GM12878 (cell line): ENCODE measurements at regions not wholly inside any gene's neighbourhood (a gene's known extent, or its start where the extent isn't known, plus 50 kb on each side); places are given as distances from the start of the nearest gene placed in this dataset.

Experiments
- ATAC-seq: fragments of 200-7000 bp; cut with Tn5 transposase; 3 replicates; pipeline ENCODE4 v1.9.1; 2020; ENCODE audit warnings: mild to moderate bottlenecking, moderate library complexity
- BruUV-seq: library from RNA; stranded (reverse); fragments of 400-500 nt; replicated peaks from 2 replicates; lab custom pipeline; 2021; lab: Mats Ljungman, UMichigan
- CTCF ChIA-PET: fragments of 300-600 bp; sonication (Branson Sonifier 250); formaldehyde crosslinking; extraction: SDS; loops from one replicate; lab custom pipeline; 2021; ENCODE audit warnings: inconsistent platforms; lab: Yijun Ruan, JAX
- POLR2A ChIA-PET: fragments of 350-600 bp; formaldehyde crosslinking; extraction: SDS; loops from one replicate; lab custom pipeline; 2021; ENCODE audit warnings: inconsistent platforms; lab: Charles Lee
- RAD21 ChIA-PET: fragments of 300-600 bp; sonication (Branson Sonifier 250); formaldehyde crosslinking; loops from one replicate; lab custom pipeline; 2023; ENCODE audit warnings: antibody characterized with exemption; ENCODE audit not compliant: unreplicated experiment; lab: Charles Lee
- SMC1A ChIA-PET: fragments of 300-600 bp; sonication (Branson Sonifier 250); formaldehyde crosslinking; loops from one replicate; lab custom pipeline; 2023; ENCODE audit not compliant: unreplicated experiment, uncharacterized antibody; lab: Charles Lee
- DNase-seq: peaks from one replicate; pipeline ENCODE4 v3.0.0-alpha.2; 2011; ENCODE audit warnings: low read depth, low spot score
- FAIRE-seq: peaks from 3 replicates; lab custom pipeline; 2011; peaks lifted over from hg19 to GRCh38; lab: Jason Lieb, UNC
- H2AFZ ChIP-seq: 2 replicates; pipeline ENCODE4 v1.6.0; 2011; ENCODE audit warnings: low read depth, low read length, control low read depth; ENCODE audit not compliant: control insufficient read depth
- H3K27ac ChIP-seq: 2 replicates; pipeline ENCODE4 v1.5.1; 2011; ENCODE audit warnings: control low read depth; ENCODE audit not compliant: control insufficient read depth, insufficient read depth
- H3K27me3 ChIP-seq, 2 experiments: replicated peaks in 1 of 2; 2 replicates each; pipeline versions ENCODE4 v1.6.0 to v1.6.1; 2011; ENCODE audit warnings: low read length in 1 of 2; ENCODE audit not compliant: control insufficient read depth in 2 of 2, insufficient read depth in 2 of 2
- H3K36me3 ChIP-seq, 2 experiments: 2 replicates each; pipeline ENCODE4 v1.5.1; 2011; ENCODE audit warnings: low read length in 1 of 2; ENCODE audit not compliant: control insufficient read depth in 2 of 2, insufficient read depth in 2 of 2
- H3K4me1 ChIP-seq: 2 replicates; pipeline ENCODE4 v1.6.1; 2011; ENCODE audit warnings: mild to moderate bottlenecking, low read length, moderate library complexity, mixed read lengths; ENCODE audit not compliant: control insufficient read depth, insufficient read depth
- H3K4me2 ChIP-seq: 2 replicates; pipeline ENCODE4 v1.6.0; 2011; ENCODE audit warnings: control low read depth; ENCODE audit not compliant: control insufficient read depth, insufficient read depth
- H3K4me3 ChIP-seq: fragments of 200-600 bp; sonication (generic); 2 replicates; pipeline ENCODE4 v1.5.1; 2016
- H3K79me2 ChIP-seq: 2 replicates; pipeline ENCODE4 v1.6.0; 2011; ENCODE audit warnings: low read length; ENCODE audit not compliant: control insufficient read depth, insufficient read depth
- H3K9ac ChIP-seq: 2 replicates; pipeline ENCODE4 v1.8.0; 2011; ENCODE audit warnings: low read length, control low read depth, mixed read lengths; ENCODE audit not compliant: control insufficient read depth, insufficient read depth
- H3K9me3 ChIP-seq: replicated peaks from 3 replicates; pipeline ENCODE4 v1.5.1; 2011; ENCODE audit warnings: mild to moderate bottlenecking, low read length; ENCODE audit not compliant: control insufficient read depth, insufficient read depth
- H4K20me1 ChIP-seq: 2 replicates; pipeline ENCODE4 v1.6.0; 2011; ENCODE audit not compliant: control insufficient read depth, insufficient read depth
- BCL11A ChIP-seq: IDR thresholded peaks from 2 replicates; pipeline ENCODE4 v1.6.1; 2011; ENCODE audit warnings: low read depth, low read length
- BRCA1 ChIP-seq: IDR thresholded peaks from 2 replicates; pipeline ENCODE4 v1.6.1; 2011; ENCODE audit warnings: low read depth, low read length, improper control_type of control experiment
- CHD1 ChIP-seq: IDR thresholded peaks from 2 replicates; pipeline ENCODE4 v1.6.1; 2012; ENCODE audit warnings: low read depth, low read length, improper control_type of control experiment
- CHD4 ChIP-seq: fragments of 200-600 bp; sonication (generic); IDR thresholded peaks from 2 replicates; pipeline ENCODE4 v1.6.1; 2016; ENCODE audit warnings: mild to moderate bottlenecking
- CREM ChIP-seq: IDR thresholded peaks from 2 replicates; pipeline ENCODE4 v1.6.1; 2014; ENCODE audit warnings: antibody characterized with exemption, low read depth
- HCFC1 ChIP-seq: fragments of 150-350 bp; IDR thresholded peaks from 2 replicates; pipeline ENCODE4 v1.6.1; 2014; ENCODE audit warnings: low read length
- HDAC6 ChIP-seq: fragments of 200-600 bp; sonication (generic); IDR thresholded peaks from one replicate; pipeline ENCODE4 v1.8.0; 2017; ENCODE audit warnings: antibody characterized with exemption; ENCODE audit not compliant: unreplicated experiment
- NBN ChIP-seq: fragments of 450-650 bp; IDR thresholded peaks from 2 replicates; pipeline ENCODE4 v1.6.1; 2016
- NR2F1 ChIP-seq: fragments of 450-650 bp; conservative IDR thresholded peaks from 2 replicates; pipeline ENCODE4 v1.6.1; 2017; ENCODE audit warnings: mild to moderate bottlenecking
- NRF1 ChIP-seq: conservative IDR thresholded peaks from 2 replicates; pipeline ENCODE4 v1.6.1; 2011; ENCODE audit warnings: mild to moderate bottlenecking, low read depth, low read length, improper control_type of control experiment
- PAX5 ChIP-seq: IDR thresholded peaks from 2 replicates; pipeline ENCODE4 v1.6.1; 2011; ENCODE audit warnings: low read depth, low read length, borderline replicate concordance
- PML ChIP-seq: IDR thresholded peaks from 2 replicates; pipeline ENCODE4 v1.6.1; 2012; ENCODE audit warnings: low read length, inconsistent platforms
- SMARCA5 ChIP-seq: fragments of 450-650 bp; IDR thresholded peaks from 2 replicates; pipeline ENCODE4 v1.6.1; 2017; ENCODE audit warnings: mild to moderate bottlenecking
- SRF ChIP-seq, 2 experiments: IDR thresholded peaks; 2 replicates each; pipeline ENCODE4 v1.6.1; 2011; ENCODE audit warnings: low read depth in 2 of 2, low read length in 2 of 2, mild to moderate bottlenecking in 1 of 2, moderate library complexity in 1 of 2
- ZNF622 ChIP-seq: fragments of 450-650 bp; IDR thresholded peaks from 2 replicates; pipeline ENCODE4 v1.6.1; 2017; ENCODE audit warnings: mild to moderate bottlenecking, inconsistent platforms
- WGBS: methylation state at CpG from one replicate; pipeline ENCODE4 v1.1.6; 2016; ENCODE audit warnings: low lambda C conversion rate; ENCODE audit not compliant: insufficient replicate concordance, insufficient coverage; ENCODE audit errors: missing lambda C conversion rate; 5-methylcytosine and 5-hydroxymethylcytosine counted together
- in situ Hi-C: fragments of 300-500 bp; cut with MboI; formaldehyde crosslinking; loops from 9 replicates; pipeline ENCODE4 v1.14.3; 2018; ENCODE audit warnings: mixed read lengths
- intact Hi-C: fragments of 100-400 bp; cut with micrococcal nuclease; formaldehyde crosslinking; loops from one replicate; pipeline ENCODE4 v1.14.2; 2022; ENCODE audit not compliant: unreplicated experiment

GRCh38 chr4:188409851-188410250, 270.6 kb downstream of the TRIML1 start:
- ChIA-PET SMC1A (no interaction called here), CTCF (no interaction called here)

GRCh38 chr4:188411805-188412204, 272.6 kb downstream of the TRIML1 start:
- ATAC-seq (no peak), DNase-seq (no peak), FAIRE-seq (no peak)
- ChIA-PET CTCF (interaction anchor here (0.7 kb wide), 1 partner anchor 1130 kb away, joined by 3 read pairs; no protein-coding TSS in a partner anchor), RAD21 (no interaction called here), POLR2A (no interaction called here), SMC1A (no interaction called here)
- no peaks in the 10 kb centered on the region for H3K4me1 ChIP-seq
- intact Hi-C loops (no loop called here), in situ Hi-C loops (no loop called here)
- no peak overlapping the region for H3K27ac ChIP-seq
- no peak overlapping the region for H3K4me3 ChIP-seq
- no peaks in the 10 kb centered on the region; the same call in 2 of the 3 replicates for H3K9me3 ChIP-seq
- no peak overlapping the region for H3K9ac ChIP-seq
- TF ChIP-seq HDAC6 (no peak), BCL11A (no peak), SRF (IDR thresholded peaks at IDR 0.05; ENCODE audit: low read depth in 2 of 2, low read length in 2 of 2) (no peak), PML (no peak), ZNF622 (no peak), HCFC1 (no peak), NBN (no peak), CHD4 (no peak), SMARCA5 (no peak), NR2F1 (no peak), NRF1 (no peak), PAX5 (no peak)
- H3K36me3 ChIP-seq: no peaks in the 10 kb centered on the region
- no peaks in the 10 kb centered on the region for H3K27me3 ChIP-seq
- 72% methylated on average over 20 of the region's 25 CpGs for WGBS
- no peaks in the 10 kb centered on the region for H3K79me2 ChIP-seq
- BruUV-seq: no TSS peak
- no peak overlapping the region for H3K4me2 ChIP-seq
- H2AFZ ChIP-seq: no peak overlapping the region
- H4K20me1 ChIP-seq: no peaks in the 10 kb centered on the region

More at GRCh38 chr4:188409851-188410250, 270.6 kb downstream of the TRIML1 start:
- TF ChIP-seq BRCA1 (no peak), CREM (no peak), CHD1 (no peak)
- Histone ChIP-seq H3K9me3 (no peaks in the 10 kb centered on the region; the same call in 2 of the 3 replicates), H3K27ac (no peak overlapping the region), H3K4me1 (no peaks in the 10 kb centered on the region), H4K20me1 (no peaks in the 10 kb centered on the region), H3K9ac (no peak overlapping the region), H3K4me3 (no peak overlapping the region), H3K27me3 (no peaks in the 10 kb centered on the region), H3K36me3 (no peaks in the 10 kb centered on the region), H3K79me2 (no peaks in the 10 kb centered on the region), H3K4me2 (no peak overlapping the region), H2AFZ (no peak overlapping the region)
- BruUV-seq: no TSS peak
- RAD21 ChIA-PET: no interaction called here
- 43% methylated on average over 6 of the region's 6 CpGs for WGBS
- ATAC-seq (no peak), DNase-seq (no peak), FAIRE-seq (no peak)
- intact Hi-C loops (no loop called here), in situ Hi-C loops (no loop called here)
- POLR2A ChIA-PET: no interaction called here
